Immature natural killer cell (primary cell): ENCODE measurements at regions not wholly inside any gene's neighbourhood (a gene's known extent, or its start where the extent isn't known, plus 50 kb on each side); places are given as distances from the start of the nearest gene placed in this dataset.
"Not testable (repeated sequence)": the region's sequence is repeated elsewhere in the genome, so short reads cannot be mapped to it uniquely, and the experiment has no call there.

Source experiments
- DNase-seq, 3 donors: peaks; one replicate each; pipeline ENCODE4 v3.0.0; 2022; ENCODE audit warnings: mixed read lengths in 1 of 3
- H3K27ac Mint-ChIP-seq, 6 donors: one replicate each; pipeline ENCODE4 v1.8.0; 2020; ENCODE audit warnings: mixed read lengths in 6 of 6, mild to moderate bottlenecking in 5 of 6, inconsistent platforms in 4 of 6, moderate library complexity in 3 of 6
- H3K27me3 Mint-ChIP-seq, 3 donors: one replicate each; pipeline ENCODE4 v1.8.0; 2020 to 2021; ENCODE audit warnings: low read depth in 3 of 3, mild to moderate bottlenecking in 3 of 3, mixed read lengths in 3 of 3, moderate library complexity in 3 of 3, inconsistent platforms in 1 of 3
- H3K36me3 Mint-ChIP-seq, 3 donors: one replicate each; pipeline ENCODE4 v1.8.0; 2020; ENCODE audit warnings: mixed read lengths in 3 of 3, inconsistent platforms in 2 of 3, mild to moderate bottlenecking in 2 of 3
- H3K4me1 Mint-ChIP-seq, 2 donors: one replicate each; pipeline ENCODE4 v1.8.0; 2020; ENCODE audit warnings: inconsistent platforms in 2 of 2, mild to moderate bottlenecking in 2 of 2, mixed read lengths in 2 of 2, moderate library complexity in 1 of 2
- H3K4me3 Mint-ChIP-seq, 5 donors: one replicate each; pipeline ENCODE4 v1.8.0; 2020; ENCODE audit warnings: mild to moderate bottlenecking in 5 of 5, mixed read lengths in 5 of 5, inconsistent platforms in 3 of 5, moderate library complexity in 3 of 5
- H3K9me3 Mint-ChIP-seq, 6 donors: one replicate each; pipeline ENCODE4 v1.8.0; 2020; ENCODE audit warnings: mild to moderate bottlenecking in 6 of 6, mixed read lengths in 6 of 6, inconsistent platforms in 4 of 6, moderate library complexity in 3 of 6

GRCh38 chr3:18713577-18713951 lies 288.4 kb upstream of the SATB1 start:
- peaks cover 66 to 85% of the 10 kb centered on the region in 2 donors for H3K4me1 Mint-ChIP-seq
- peak overlapping the region in 5 of 6 donors; percentile 56 to 87 (median 77) for H3K27ac Mint-ChIP-seq
- peak overlapping the region; percentile 32 to 76 (median 54) for H3K4me3 Mint-ChIP-seq
- peaks cover 3 to 19% (median 16%) of the 10 kb centered on the region in 3 donors for H3K36me3 Mint-ChIP-seq
- H3K27me3 Mint-ChIP-seq: peaks cover 0 to 4% (median 0%) of the 10 kb centered on the region in 3 donors
- no peak for DNase-seq
- peaks cover 0 to 5% (median 1%) of the 10 kb centered on the region in 6 donors for H3K9me3 Mint-ChIP-seq

- peaks cover 0 to 2% (median under 1%) of the 10 kb centered on the region in 6 donors for H3K9me3 Mint-ChIP-seq
- peaks cover under 1 to 17% (median 16%) of the 10 kb centered on the region in 3 donors for H3K36me3 Mint-ChIP-seq
- H3K27me3 Mint-ChIP-seq: peaks cover 0 to 4% (median 0%) of the 10 kb centered on the region in 3 donors
- peaks cover 65 to 79% of the 10 kb centered on the region in 2 donors for H3K4me1 Mint-ChIP-seq
- peak overlapping the region; percentile 63 to 87 (median 74) for H3K27ac Mint-ChIP-seq
- no peak for DNase-seq
- peak overlapping the region; percentile 46 to 76 (median 58) for H3K4me3 Mint-ChIP-seq
Measured at GRCh38 chr3:18712713-18713576, 287.8 kb upstream of the SATB1 start.

- H3K36me3 Mint-ChIP-seq: peaks cover 25 to 29% (median 26%) of the 10 kb centered on the region in 3 donors
Measured at GRCh38 chr3:18704326-18704725, 279.2 kb upstream of the SATB1 start.

GRCh38 chr3:18703798-18704197 lies 278.7 kb upstream of the SATB1 start:
- H3K27ac Mint-ChIP-seq: peak overlapping the region in 2 of 6 donors; percentile 23 to 47
- no peak overlapping the region for H3K4me3 Mint-ChIP-seq

More at GRCh38 chr3:18704326-18704725, 279.2 kb upstream of the SATB1 start:
- Mint-ChIP-seq H3K27ac (no peak overlapping the region), H3K4me3 (no peak overlapping the region), H3K9me3 (peaks cover 9 to 37% (median 23%) of the 10 kb centered on the region in 6 donors), H3K27me3 (peaks cover 0 to 1% (median 0%) of the 10 kb centered on the region in 3 donors), H3K4me1 (peaks cover 11 to 16% of the 10 kb centered on the region in 2 donors)
- DNase-seq: no peak

GRCh38 chr3:18693588-18694329 lies 268.6 kb upstream of the SATB1 start:
- H3K36me3 Mint-ChIP-seq, H3K9me3 Mint-ChIP-seq, H3K4me3 Mint-ChIP-seq, H3K27ac Mint-ChIP-seq, DNase-seq, H3K4me1 Mint-ChIP-seq, H3K27me3 Mint-ChIP-seq: not testable (repeated sequence)

More at GRCh38 chr3:18703798-18704197, 278.7 kb upstream of the SATB1 start:
- H3K36me3 Mint-ChIP-seq: peaks cover 25 to 29% (median 26%) of the 10 kb centered on the region in 3 donors
- no peak for DNase-seq
- H3K9me3 Mint-ChIP-seq: peaks cover 9 to 37% (median 23%) of the 10 kb centered on the region in 6 donors
- H3K4me1 Mint-ChIP-seq: peaks cover 7 to 11% of the 10 kb centered on the region in 2 donors
- H3K27me3 Mint-ChIP-seq: peaks cover 0 to 1% (median 0%) of the 10 kb centered on the region in 3 donors

- H3K36me3 Mint-ChIP-seq: peaks cover 0 to 4% (median 0%) of the 10 kb centered on the region in 3 donors
- no peak overlapping the region for H3K4me3 Mint-ChIP-seq
- H3K4me1 Mint-ChIP-seq: peaks cover 16% of the 10 kb centered on the region in 2 donors
- no peaks in the 10 kb centered on the region for H3K27me3 Mint-ChIP-seq
- DNase-seq: no peak
- H3K27ac Mint-ChIP-seq: no peak overlapping the region
- no peaks in the 10 kb centered on the region for H3K9me3 Mint-ChIP-seq
Measured at GRCh38 chr3:18687286-18687685, 262.1 kb upstream of the SATB1 start.

GRCh38 chr3:18683900-18684299 lies 258.8 kb upstream of the SATB1 start:
- Mint-ChIP-seq H3K36me3 (peaks cover 0 to 4% (median 0%) of the 10 kb centered on the region in 3 donors), H3K9me3 (no peaks in the 10 kb centered on the region), H3K4me3 (no peak overlapping the region), H3K4me1 (peaks cover 45 to 49% of the 10 kb centered on the region in 2 donors), H3K27ac (peak overlapping the region in 1 of 6 donors; percentile 26), H3K27me3 (peaks cover 0 to 5% (median 3%) of the 10 kb centered on the region in 3 donors)
- DNase-seq: no peak

GRCh38 chr3:18681818-18682345 lies 256.7 kb upstream of the SATB1 start:
- H3K9me3 Mint-ChIP-seq: no peaks in the 10 kb centered on the region
- H3K4me3 Mint-ChIP-seq: peak overlapping the region in 4 of 5 donors; percentile 27 to 61 (median 38)
- peak in 1 of 3 donors; percentile 5 for DNase-seq
- H3K36me3 Mint-ChIP-seq: peaks cover 4 to 12% (median 10%) of the 10 kb centered on the region in 3 donors
- peak overlapping the region; percentile 55 to 83 (median 80) for H3K27ac Mint-ChIP-seq
- H3K27me3 Mint-ChIP-seq: peaks cover 0 to 5% (median 5%) of the 10 kb centered on the region in 3 donors
- peaks cover 65 to 70% of the 10 kb centered on the region in 2 donors for H3K4me1 Mint-ChIP-seq

- Mint-ChIP-seq H3K4me3 (peak overlapping the region in 1 of 5 donors; percentile 23), H3K27me3 (peaks cover 0 to 5% (median 5%) of the 10 kb centered on the region in 3 donors), H3K27ac (peak overlapping the region in 5 of 6 donors; percentile 55 to 85 (median 83)), H3K36me3 (peaks cover 7 to 13% (median 10%) of the 10 kb centered on the region in 3 donors), H3K4me1 (peaks cover 67 to 73% of the 10 kb centered on the region in 2 donors), H3K9me3 (no peaks in the 10 kb centered on the region)
- no peak for DNase-seq
Measured at GRCh38 chr3:18680758-18681157, 255.6 kb upstream of the SATB1 start.

GRCh38 chr3:18679238-18679637 lies 254.1 kb upstream of the SATB1 start:
- Mint-ChIP-seq H3K27ac (peak overlapping the region; percentile 73 to 91 (median 83)), H3K4me1 (peaks cover 74 to 83% of the 10 kb centered on the region in 2 donors), H3K4me3 (peak overlapping the region; percentile 36 to 70 (median 64)), H3K36me3 (peaks cover 9 to 13% (median 10%) of the 10 kb centered on the region in 3 donors), H3K9me3 (no peaks in the 10 kb centered on the region), H3K27me3 (peaks cover 0 to 5% (median 5%) of the 10 kb centered on the region in 3 donors)
- peak; percentile 66 to 78 (median 73) for DNase-seq

GRCh38 chr3:18675197-18675596 lies 250.1 kb upstream of the SATB1 start:
- peak overlapping the region in 1 of 6 donors; percentile 49 for H3K27ac Mint-ChIP-seq
- no peak overlapping the region for H3K4me3 Mint-ChIP-seq
- H3K27me3 Mint-ChIP-seq: peaks cover 0 to 5% (median 5%) of the 10 kb centered on the region in 3 donors
- peaks cover 9 to 13% (median 10%) of the 10 kb centered on the region in 3 donors for H3K36me3 Mint-ChIP-seq
- DNase-seq: no peak
- peaks cover 43 to 46% of the 10 kb centered on the region in 2 donors for H3K4me1 Mint-ChIP-seq
- no peaks in the 10 kb centered on the region for H3K9me3 Mint-ChIP-seq

GRCh38 chr3:18672561-18672960 lies 247.4 kb upstream of the SATB1 start:
- no peak for DNase-seq
- no peak overlapping the region for H3K4me3 Mint-ChIP-seq

GRCh38 chr3:18670759-18671158 lies 245.6 kb upstream of the SATB1 start:
- Mint-ChIP-seq H3K4me1 (peaks cover 8 to 10% of the 10 kb centered on the region in 2 donors), H3K36me3 (peaks cover 0 to 6% (median 4%) of the 10 kb centered on the region in 3 donors), H3K27me3 (no peaks in the 10 kb centered on the region), H3K9me3 (no peaks in the 10 kb centered on the region), H3K4me3 (no peak overlapping the region), H3K27ac (no peak overlapping the region)
- DNase-seq: no peak

More at GRCh38 chr3:18672561-18672960, 247.4 kb upstream of the SATB1 start:
- Mint-ChIP-seq H3K27me3 (no peaks in the 10 kb centered on the region), H3K9me3 (no peaks in the 10 kb centered on the region), H3K36me3 (peaks cover 5 to 12% (median 9%) of the 10 kb centered on the region in 3 donors), H3K4me1 (peaks cover 17 to 20% of the 10 kb centered on the region in 2 donors), H3K27ac (no peak overlapping the region)
